Astrocyte of the spinal cord (primary cell): ENCODE measurements at regions not wholly inside any gene's neighbourhood (a gene's known extent, or its start where the extent isn't known, plus 50 kb on each side); places are given as distances from the start of the nearest gene placed in this dataset.

Experiments used
- DNase-seq: peaks from one replicate; pipeline ENCODE4 v3.0.0; 2011; ENCODE audit warnings: low read depth, low spot score
- H3K4me3 ChIP-seq: 2 replicates; pipeline ENCODE4 v1.5.1; 2011; ENCODE audit warnings: low read depth, mild to moderate bottlenecking, low read length, moderate library complexity
- in situ Hi-C: cut with HindIII; loops from 2 replicates; pipeline ENCODE4 v1.10.0; 2017; ENCODE audit warnings: low sequenced_read_pairs
- TF ChIP-seq, protein P1 (sequence below): IDR thresholded peaks from 2 replicates; pipeline ENCODE4 v1.5.1; 2012; ENCODE audit warnings: low read depth, mild to moderate bottlenecking, low read length, inconsistent platforms

- in situ Hi-C loops: no loop called here
- DNase-seq: no peak
- no peak overlapping the region for H3K4me3 ChIP-seq
- TF ChIP-seq, protein P1, sequence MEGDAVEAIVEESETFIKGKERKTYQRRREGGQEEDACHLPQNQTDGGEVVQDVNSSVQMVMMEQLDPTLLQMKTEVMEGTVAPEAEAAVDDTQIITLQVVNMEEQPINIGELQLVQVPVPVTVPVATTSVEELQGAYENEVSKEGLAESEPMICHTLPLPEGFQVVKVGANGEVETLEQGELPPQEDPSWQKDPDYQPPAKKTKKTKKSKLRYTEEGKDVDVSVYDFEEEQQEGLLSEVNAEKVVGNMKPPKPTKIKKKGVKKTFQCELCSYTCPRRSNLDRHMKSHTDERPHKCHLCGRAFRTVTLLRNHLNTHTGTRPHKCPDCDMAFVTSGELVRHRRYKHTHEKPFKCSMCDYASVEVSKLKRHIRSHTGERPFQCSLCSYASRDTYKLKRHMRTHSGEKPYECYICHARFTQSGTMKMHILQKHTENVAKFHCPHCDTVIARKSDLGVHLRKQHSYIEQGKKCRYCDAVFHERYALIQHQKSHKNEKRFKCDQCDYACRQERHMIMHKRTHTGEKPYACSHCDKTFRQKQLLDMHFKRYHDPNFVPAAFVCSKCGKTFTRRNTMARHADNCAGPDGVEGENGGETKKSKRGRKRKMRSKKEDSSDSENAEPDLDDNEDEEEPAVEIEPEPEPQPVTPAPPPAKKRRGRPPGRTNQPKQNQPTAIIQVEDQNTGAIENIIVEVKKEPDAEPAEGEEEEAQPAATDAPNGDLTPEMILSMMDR: no peak
These were observed 131.1 kb downstream of the CCER1 start for GRCh38 chr12:90823859-90824258.

DNA sequence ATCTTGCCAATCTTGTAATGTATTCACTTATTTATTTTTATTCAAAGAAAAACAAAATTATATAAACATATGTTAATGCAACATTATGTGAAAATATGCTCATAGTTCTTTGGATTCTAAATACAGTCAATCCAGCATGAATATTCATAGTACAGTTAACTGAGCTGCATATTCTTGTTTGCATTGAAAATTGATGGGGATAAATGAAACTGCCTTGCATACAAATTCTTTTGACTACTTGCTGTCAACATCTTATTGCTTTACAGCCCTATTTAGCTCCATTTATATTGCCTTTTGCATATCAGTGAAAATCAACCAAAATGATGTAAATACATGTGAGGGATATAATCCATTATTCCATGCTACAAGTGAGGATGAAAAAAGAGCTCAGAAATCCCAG lies 135.3 kb downstream of the CCER1 start:
- in situ Hi-C loops: no loop called here
- H3K4me3 ChIP-seq: no peak overlapping the region
- DNase-seq: no peak
- TF ChIP-seq, protein P1: no peak

GRCh38 chr12:90816353-90817089 lies 138.5 kb downstream of the CCER1 start:
- TF ChIP-seq, protein P1: no peak
- H3K4me3 ChIP-seq: no peak overlapping the region
- in situ Hi-C loops: no loop called here
- DNase-seq: peak; percentile 69

GRCh38 chr12:90809940-90810339 lies 145.0 kb downstream of the CCER1 start:
- in situ Hi-C loops: no loop called here
- no peak overlapping the region for H3K4me3 ChIP-seq
- DNase-seq: no peak
- TF ChIP-seq, protein P1: no peak

DNA sequence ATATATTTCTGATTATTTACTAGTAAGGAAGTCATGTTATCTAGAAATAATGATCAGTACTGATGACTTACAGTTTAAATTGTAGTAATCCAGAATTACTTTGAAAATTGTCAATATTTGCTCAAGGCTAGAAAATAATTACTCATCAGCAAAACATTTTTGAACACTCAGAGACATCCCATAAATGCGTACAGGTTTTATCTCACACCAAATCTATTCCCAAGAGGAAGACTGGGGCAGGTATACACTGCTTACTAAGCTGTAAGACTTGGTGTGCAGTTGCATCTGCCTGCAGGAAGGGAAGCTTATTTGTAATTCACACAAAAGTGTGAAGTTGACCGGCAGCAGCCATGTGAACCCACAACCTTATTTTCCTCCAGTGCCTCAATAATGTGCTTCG lies 146.4 kb downstream of the CCER1 start:
- in situ Hi-C loops: no loop called here
- TF ChIP-seq, protein P1: no peak
- no peak for DNase-seq
- no peak overlapping the region for H3K4me3 ChIP-seq

GRCh38 chr12:90802727-90803126 lies 152.2 kb downstream of the CCER1 start:
- no peak overlapping the region for H3K4me3 ChIP-seq
- TF ChIP-seq, protein P1: no peak
- in situ Hi-C loops: no loop called here
- DNase-seq: no peak
